Right lobe of liver (tissue), 6 donors: ENCODE measurements at regions not wholly inside any gene's neighbourhood (a gene's known extent, or its start where the extent isn't known, plus 50 kb on each side); places are given as distances from the start of the nearest gene placed in this dataset.

Source experiments
- ATAC-seq, 4 donors: fragments of 200-7000 bp; cut with Tn5 transposase; one replicate each; pipeline ENCODE4 v1.9.1; 2020; ENCODE audit warnings: mild to moderate bottlenecking in 4 of 4, moderate library complexity in 4 of 4
- DNase-seq, 3 donors: peaks; one replicate each; pipeline ENCODE4 v3.0.0-alpha.2; 2020
- H3K27ac ChIP-seq, 3 donors: fragments of 200-600 bp; one replicate each; pipeline ENCODE4 v1.8.0; 2022
- H3K27me3 ChIP-seq, 2 donors: fragments of 200-600 bp; one replicate each; pipeline ENCODE4 v1.8.0; 2022
- H3K36me3 ChIP-seq, 4 donors: fragments of 200-600 bp; sonication (generic) in 1 of 4; one replicate each; pipeline versions ENCODE4 v1.5.1 to v1.8.0; 2017 to 2022; ENCODE audit warnings: control low read depth in 1 of 4
- H3K4me1 ChIP-seq, 4 donors: fragments of 200-600 bp; sonication (generic) in 1 of 4; one replicate each; pipeline versions ENCODE4 v1.5.1 to v1.8.0; 2017 to 2022; ENCODE audit warnings: control low read depth in 1 of 4
- H3K4me3 ChIP-seq, 3 donors: fragments of 200-600 bp; one replicate each; pipeline ENCODE4 v1.8.0; 2022
- H3K9me3 ChIP-seq, 4 donors: fragments of 200-600 bp; sonication (generic) in 1 of 4; one replicate each; pipeline versions ENCODE4 v1.5.1 to v1.8.0; 2017 to 2022; ENCODE audit warnings: control low read depth in 1 of 4
- POLR2A ChIP-seq: fragments of 450-650 bp; IDR thresholded peaks from one replicate; pipeline ENCODE4 v1.6.1; 2017; ENCODE audit warnings: antibody characterized with exemption, mild to moderate bottlenecking
- WGBS: methylation state at CpG from one replicate; pipeline ENCODE4 v1.1.6; 2018; ENCODE audit warnings: low coverage, low lambda C conversion rate; ENCODE audit not compliant: insufficient coverage; ENCODE audit errors: missing lambda C conversion rate; 5-methylcytosine and 5-hydroxymethylcytosine counted together
- intact Hi-C, 2 donors: fragments of 100-400 bp; cut with DNase I; formaldehyde crosslinking; loops; one replicate each; pipeline versions ENCODE4 v1.11.2 to v1.14.1; 2022
- TF ChIP-seq, protein P1 (sequence below), 4 donors: fragments of 200-600 bp in 3 of 4; fragments of 450-650 bp in 1 of 4; IDR thresholded peaks; one replicate each; pipeline versions ENCODE4 v1.5.1 to v1.8.0; 2016 to 2022; ENCODE audit warnings: antibody characterized with exemption in 4 of 4, mild to moderate bottlenecking in 2 of 4
- donor health status: DM: no; HTN: yes; CAD: no.
- donor health status: DM: no; HTN: no; CAD: no.
- donor health status: DM: no; HTN: no; CAD: no.
- donor health status: DM: no; HTN: yes; CAD: no.
- donor health status: DM: no; HTN: yes; CAD: no.

GRCh38 chr6:143611580-143611979, 66.2 kb upstream of the PHACTR2 start:
- H3K4me3 ChIP-seq, result no peak overlapping the region
- H3K4me1 ChIP-seq, result no peaks in the 10 kb centered on the region
- intact Hi-C loops, result no loop called here
- H3K27me3 ChIP-seq, result no peaks in the 10 kb centered on the region
- no peak for ATAC-seq
- H3K36me3 ChIP-seq, result no peaks in the 10 kb centered on the region
- DNase-seq, result no peak
- no peak overlapping the region for H3K27ac ChIP-seq
- TF ChIP-seq POLR2A, result no peak
- TF ChIP-seq, protein P1, sequence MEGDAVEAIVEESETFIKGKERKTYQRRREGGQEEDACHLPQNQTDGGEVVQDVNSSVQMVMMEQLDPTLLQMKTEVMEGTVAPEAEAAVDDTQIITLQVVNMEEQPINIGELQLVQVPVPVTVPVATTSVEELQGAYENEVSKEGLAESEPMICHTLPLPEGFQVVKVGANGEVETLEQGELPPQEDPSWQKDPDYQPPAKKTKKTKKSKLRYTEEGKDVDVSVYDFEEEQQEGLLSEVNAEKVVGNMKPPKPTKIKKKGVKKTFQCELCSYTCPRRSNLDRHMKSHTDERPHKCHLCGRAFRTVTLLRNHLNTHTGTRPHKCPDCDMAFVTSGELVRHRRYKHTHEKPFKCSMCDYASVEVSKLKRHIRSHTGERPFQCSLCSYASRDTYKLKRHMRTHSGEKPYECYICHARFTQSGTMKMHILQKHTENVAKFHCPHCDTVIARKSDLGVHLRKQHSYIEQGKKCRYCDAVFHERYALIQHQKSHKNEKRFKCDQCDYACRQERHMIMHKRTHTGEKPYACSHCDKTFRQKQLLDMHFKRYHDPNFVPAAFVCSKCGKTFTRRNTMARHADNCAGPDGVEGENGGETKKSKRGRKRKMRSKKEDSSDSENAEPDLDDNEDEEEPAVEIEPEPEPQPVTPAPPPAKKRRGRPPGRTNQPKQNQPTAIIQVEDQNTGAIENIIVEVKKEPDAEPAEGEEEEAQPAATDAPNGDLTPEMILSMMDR (IDR thresholded peaks at IDR 0.05), result no peak
- WGBS, result 86% methylated on average over 5 of the region's 5 CpGs
- H3K9me3 ChIP-seq, result no peaks in the 10 kb centered on the region

GRCh38 chr6:143609972-143610371, 67.8 kb upstream of the PHACTR2 start:
- H3K4me1 ChIP-seq, result no peaks in the 10 kb centered on the region
- no peaks in the 10 kb centered on the region for H3K27me3 ChIP-seq
- H3K4me3 ChIP-seq, result no peak overlapping the region
- intact Hi-C loops, result loop anchor here in 1 of 2 donors (10.0 kb wide), 1 partner anchor 65 kb away; the partner anchor contains the start of gene PHACTR2
- 91% methylated on average over 1 of the region's 1 CpG for WGBS
- DNase-seq (no peak), ATAC-seq (no peak)
- H3K9me3 ChIP-seq, result no peaks in the 10 kb centered on the region
- no peaks in the 10 kb centered on the region for H3K36me3 ChIP-seq
- no peak overlapping the region for H3K27ac ChIP-seq
- TF ChIP-seq POLR2A, result no peak
- TF ChIP-seq, protein P1 (IDR thresholded peaks at IDR 0.05), result no peak

GRCh38 chr6:143609501-143609900, 68.3 kb upstream of the PHACTR2 start:
- Histone ChIP-seq H3K27ac (no peak overlapping the region), H3K9me3 (no peaks in the 10 kb centered on the region), H3K4me3 (no peak overlapping the region), H3K4me1 (no peaks in the 10 kb centered on the region), H3K27me3 (no peaks in the 10 kb centered on the region), H3K36me3 (no peaks in the 10 kb centered on the region)
- 72% methylated on average over 1 of the region's 1 CpG for WGBS
- no peak for ATAC-seq
- intact Hi-C loops, result loop anchor here in 1 of 2 donors (10.0 kb wide), 1 partner anchor 65 kb away; the partner anchor contains the start of gene PHACTR2
- DNase-seq, result no peak
- TF ChIP-seq, protein P1 (IDR thresholded peaks at IDR 0.05), result no peak
- no peak for TF ChIP-seq POLR2A

GRCh38 chr6:143608906-143609305, 68.9 kb upstream of the PHACTR2 start:
- no peaks in the 10 kb centered on the region for H3K9me3 ChIP-seq
- TF ChIP-seq, protein P1 (IDR thresholded peaks at IDR 0.05), result no peak
- TF ChIP-seq POLR2A, result no peak
- no peaks in the 10 kb centered on the region for H3K36me3 ChIP-seq
- no peaks in the 10 kb centered on the region for H3K4me1 ChIP-seq
- 78% methylated on average over 5 of the region's 5 CpGs for WGBS
- no peak for ATAC-seq
- no peaks in the 10 kb centered on the region for H3K27me3 ChIP-seq
- H3K27ac ChIP-seq, result no peak overlapping the region
- DNase-seq, result no peak
- intact Hi-C loops, result loop anchor here in 1 of 2 donors (10.0 kb wide), 1 partner anchor 66 kb away; the partner anchor contains the start of gene PHACTR2
- no peak overlapping the region for H3K4me3 ChIP-seq

GRCh38 chr6:143607974-143608373, 69.8 kb upstream of the PHACTR2 start:
- ATAC-seq (peak in 2 of 4 donors; percentile 13 to 18), DNase-seq (no peak)
- TF ChIP-seq, protein P1 (IDR thresholded peaks at IDR 0.05), result no peak
- no peak for TF ChIP-seq POLR2A
- WGBS, result 67% methylated on average over 5 of the region's 7 CpGs
- no peaks in the 10 kb centered on the region for H3K9me3 ChIP-seq
- intact Hi-C loops, result loop anchor here in 1 of 2 donors (10.0 kb wide), 1 partner anchor 67 kb away; the partner anchor contains the start of gene PHACTR2
- H3K27me3 ChIP-seq, result no peaks in the 10 kb centered on the region
- H3K4me1 ChIP-seq, result no peaks in the 10 kb centered on the region
- no peak overlapping the region for H3K4me3 ChIP-seq
- H3K27ac ChIP-seq, result no peak overlapping the region
- no peaks in the 10 kb centered on the region for H3K36me3 ChIP-seq
